Endothelial cell of umbilical vein (primary cell): ENCODE measurements at regions not wholly inside any gene's neighbourhood (a gene's known extent, or its start where the extent isn't known, plus 50 kb on each side); places are given as distances from the start of the nearest gene placed in this dataset.
A peak's percentile ranks its signal among the peaks of the same experiment; 100 is the strongest.

ENCODE experiments used
- BruUV-seq: library from RNA; stranded (reverse); fragments of 400-500 nt; replicated peaks from 2 replicates; lab custom pipeline; 2021; lab: Mats Ljungman, UMichigan
- CTCF ChIA-PET: fragments of 300-600, 350-600 bp; sonication (Branson Sonifier 250); formaldehyde crosslinking; loops from one replicate; lab custom pipeline; 2021; ENCODE audit warnings: antibody characterized with exemption, inconsistent platforms; lab: Charles Lee
- POLR2A ChIA-PET: fragments of 300-600, 350-600 bp; sonication (Branson Sonifier 250); formaldehyde crosslinking; loops from one replicate; lab custom pipeline; 2021; ENCODE audit warnings: antibody characterized with exemption, inconsistent platforms; lab: Charles Lee
- DNase-seq: peaks from one replicate; pipeline ENCODE4 v3.0.0-alpha.2; 2011; ENCODE audit warnings: low read depth, low spot score
- FAIRE-seq: peaks from 2 replicates; lab custom pipeline; 2011; peaks lifted over from hg19 to GRCh38; lab: Jason Lieb, UNC
- H2AFZ ChIP-seq: 2 replicates; pipeline ENCODE4 v1.6.0; 2012; ENCODE audit warnings: low read depth, low read length, control low read depth, inconsistent platforms
- H3K27ac ChIP-seq: 2 replicates; pipeline ENCODE4 v1.5.1; 2011; ENCODE audit warnings: low read depth, mild to moderate bottlenecking, control low read depth, low read length, moderate library complexity; ENCODE audit not compliant: insufficient read depth
- H3K27me3 ChIP-seq, 2 experiments: 2 replicates each; pipeline versions ENCODE4 v1.6.0 to v1.6.1; 2011; ENCODE audit warnings: low read length in 2 of 2, mixed read lengths in 1 of 2; ENCODE audit not compliant: control insufficient read depth in 2 of 2, insufficient read depth in 2 of 2
- H3K36me3 ChIP-seq, 2 experiments: 2 replicates in 1 of 2; 3 replicates in 1 of 2; pipeline ENCODE4 v1.5.1; 2011; ENCODE audit warnings: low read length in 2 of 2, mild to moderate bottlenecking in 1 of 2, moderate library complexity in 1 of 2; ENCODE audit not compliant: control insufficient read depth in 2 of 2, insufficient read depth in 2 of 2; ENCODE audit errors: extremely low read depth in 1 of 2
- H3K4me1 ChIP-seq: 3 replicates; pipeline ENCODE4 v1.5.1; 2011; ENCODE audit warnings: mild to moderate bottlenecking, low read length; ENCODE audit not compliant: control insufficient read depth, insufficient read depth; ENCODE audit errors: extremely low read depth
- H3K4me2 ChIP-seq: 2 replicates; pipeline ENCODE4 v1.6.1; 2011; ENCODE audit warnings: low read length, control low read depth, mixed read lengths; ENCODE audit not compliant: insufficient read depth
- H3K4me3 ChIP-seq, 3 experiments: fragments of 200-600 bp in 1 of 3; sonication (generic), shearing (Covaris generic) in 1 of 3; replicated peaks in 1 of 3; 2 replicates each; pipeline ENCODE4 v1.5.1; 2011 to 2016; ENCODE audit warnings: control low read depth in 3 of 3, low read length in 3 of 3, mild to moderate bottlenecking in 2 of 3, inconsistent platforms in 1 of 3, low read depth in 1 of 3, moderate library complexity in 1 of 3; ENCODE audit not compliant: insufficient read depth in 1 of 3
- H3K79me2 ChIP-seq: 2 replicates; pipeline ENCODE4 v1.6.0; 2012; ENCODE audit warnings: low read length, inconsistent platforms; ENCODE audit not compliant: control insufficient read depth, insufficient read depth
- H3K9ac ChIP-seq: replicated peaks from 2 replicates; pipeline ENCODE3; 2011; ENCODE audit warnings: low read length, control low read depth; ENCODE audit not compliant: insufficient read depth; ENCODE audit errors: extremely low read depth
- H3K9me1 ChIP-seq: replicated peaks from 3 replicates; pipeline ENCODE4 v1.6.0; 2011; ENCODE audit warnings: mild to moderate bottlenecking, low read length; ENCODE audit not compliant: control insufficient read depth, insufficient read depth; ENCODE audit errors: extremely low read depth
- H3K9me3 ChIP-seq: replicated peaks from 2 replicates; pipeline ENCODE4 v1.5.1; 2012; ENCODE audit warnings: low read length, inconsistent platforms; ENCODE audit not compliant: control insufficient read depth, insufficient read depth
- H4K20me1 ChIP-seq: replicated peaks from 2 replicates; pipeline ENCODE3; 2011; ENCODE audit warnings: mild to moderate bottlenecking, low read length; ENCODE audit not compliant: control insufficient read depth, insufficient read depth; ENCODE audit errors: extremely low read depth
- CTCF ChIP-seq, 2 donors: IDR thresholded peaks; 1 replicate in 1 of 2; 2 replicates in 1 of 2; pipeline ENCODE4 v1.5.1; 2011; ENCODE audit warnings: low read length in 2 of 2, mild to moderate bottlenecking in 2 of 2, moderate library complexity in 2 of 2, control low read depth in 1 of 2, inconsistent platforms in 1 of 2, low read depth in 1 of 2; ENCODE audit not compliant: insufficient read depth in 1 of 2; ENCODE audit errors: extremely low read depth in 1 of 2
- EZH2 ChIP-seq: IDR thresholded peaks from 2 replicates; pipeline ENCODE4 v1.6.1; 2012; ENCODE audit warnings: borderline replicate concordance, low read depth, mild to moderate bottlenecking, moderate library complexity, low read length, inconsistent platforms; ENCODE audit not compliant: severe bottlenecking
- FOS ChIP-seq: IDR thresholded peaks from 2 replicates; pipeline ENCODE4 v1.6.1; 2011; ENCODE audit warnings: mild to moderate bottlenecking, low read length, moderate library complexity, borderline replicate concordance; ENCODE audit not compliant: insufficient read depth
- GATA2 ChIP-seq: IDR thresholded peaks from 2 replicates; pipeline ENCODE4 v1.7.0; 2011; ENCODE audit warnings: low read depth, mild to moderate bottlenecking, moderate library complexity, mixed read lengths, low read length; ENCODE audit not compliant: insufficient read length, insufficient read depth
- JUN ChIP-seq: IDR thresholded peaks from 2 replicates; pipeline ENCODE4 v1.6.1; 2011; ENCODE audit warnings: borderline replicate concordance, low read depth; ENCODE audit not compliant: insufficient read length, insufficient read depth
- MAX ChIP-seq: IDR thresholded peaks from 2 replicates; pipeline ENCODE4 v1.6.1; 2011; ENCODE audit not compliant: insufficient read depth, insufficient read length
- MYC ChIP-seq: IDR thresholded peaks from one replicate; pipeline ENCODE4 v1.6.1; 2011; ENCODE audit warnings: mild to moderate bottlenecking, low read depth, low read length
- POLR2A ChIP-seq: IDR thresholded peaks from 2 replicates; pipeline ENCODE4 v1.6.1; 2012; ENCODE audit warnings: low read depth, mild to moderate bottlenecking, control low read depth, low read length
- POLR2AphosphoS5 ChIP-seq: IDR thresholded peaks from 2 replicates; pipeline ENCODE4 v1.6.1; 2012; ENCODE audit warnings: low read depth, mild to moderate bottlenecking, control low read depth, low read length, moderate library complexity; ENCODE audit not compliant: insufficient read depth
- dilution Hi-C: fragments of 300-500 bp; cut with MboI; formaldehyde crosslinking; loops from one replicate; pipeline ENCODE4 v1.15.0; 2019; ENCODE audit warnings: low sequenced_read_pairs; ENCODE audit not compliant: extremely low pct_ligation_motif_present
- intact Hi-C: fragments of 100-400 bp; cut with micrococcal nuclease; formaldehyde crosslinking; loops from one replicate; pipeline ENCODE4 v1.10.0; 2022

GRCh38 chrX:40853004-40853815 lies 117.9 kb upstream of the MED14 start:
- Histone ChIP-seq H3K9ac (no peak overlapping the region), H3K27me3 (no peaks in the 10 kb centered on the region), H3K4me3 (no peak overlapping the region), H3K9me3 (no peaks in the 10 kb centered on the region), H3K4me1 (no peaks in the 10 kb centered on the region), H4K20me1 (no peaks in the 10 kb centered on the region), H3K27ac (no peak overlapping the region), H3K36me3 (no peaks in the 10 kb centered on the region), H3K4me2 (no peak overlapping the region), H2AFZ (no peak overlapping the region), H3K9me1 (no peaks in the 10 kb centered on the region), H3K79me2 (no peaks in the 10 kb centered on the region)
- ChIA-PET POLR2A (no interaction called here), CTCF (interaction anchor here (1.3 kb wide), 1 partner anchor 24 kb away, joined by 4 read pairs; no protein-coding TSS in a partner anchor)
- DNase-seq (no peak), FAIRE-seq (peak; percentile 53)
- intact Hi-C loops, result no loop called here
- dilution Hi-C loops, result no loop called here
- TF ChIP-seq FOS (no peak), POLR2AphosphoS5 (no peak), JUN (no peak), MYC (no peak), POLR2A (no peak)
- BruUV-seq, result no TSS peak

GRCh38 chrX:40853816-40854123 lies 118.4 kb upstream of the MED14 start:
- Histone ChIP-seq H3K9me3 (no peaks in the 10 kb centered on the region), H3K4me2 (no peak overlapping the region), H3K27me3 (no peaks in the 10 kb centered on the region), H3K36me3 (no peaks in the 10 kb centered on the region), H3K79me2 (no peaks in the 10 kb centered on the region), H3K4me3 (no peak overlapping the region), H3K27ac (no peak overlapping the region), H4K20me1 (no peaks in the 10 kb centered on the region), H3K9me1 (no peaks in the 10 kb centered on the region), H2AFZ (no peak overlapping the region), H3K4me1 (no peaks in the 10 kb centered on the region), H3K9ac (no peak overlapping the region)
- BruUV-seq, result no TSS peak
- intact Hi-C loops (no loop called here), dilution Hi-C loops (no loop called here)
- CTCF ChIA-PET, result no interaction called here
- TF ChIP-seq POLR2A (no peak), CTCF (IDR thresholded peaks at IDR 0.05; ENCODE audit: extremely low read depth in 1 of 2, insufficient read depth in 1 of 2, low read depth in 1 of 2, low read length in 2 of 2) (no peak), MYC (no peak), POLR2AphosphoS5 (no peak), MAX (no peak), GATA2 (no peak), EZH2 (no peak), FOS (no peak), JUN (no peak)
- FAIRE-seq, result no peak
- no peak for DNase-seq
- POLR2A ChIA-PET, result no interaction called here
